Pulmonary artery endothelial cell (primary cell): ENCODE measurements at regions not wholly inside any gene's neighbourhood (a gene's known extent, or its start where the extent isn't known, plus 50 kb on each side); places are given as distances from the start of the nearest gene placed in this dataset.

Experiments used
- DNase-seq: peaks from one replicate; pipeline ENCODE4 v3.0.0-alpha.2; 2011; ENCODE audit warnings: low read depth, low spot score

GRCh38 chr3:71873093-71873611 is 88.2 kb upstream of the PROK2 start:
- no peak for DNase-seq

GRCh38 chr3:71872256-71872655 is 87.3 kb upstream of the PROK2 start:
- DNase-seq: no peak

- DNase-seq: no peak
Observed at GRCh38 chr3:71870966-71871512, 86.1 kb upstream of the PROK2 start.

GRCh38 chr3:71868876-71869275 is 83.9 kb upstream of the PROK2 start:
- DNase-seq: no peak

- DNase-seq: no peak
Observed at GRCh38 chr3:71865727-71866126, 80.8 kb upstream of the PROK2 start.

GRCh38 chr3:71863563-71864190 is 78.7 kb upstream of the PROK2 start:
- DNase-seq: no peak

- DNase-seq: no peak
Observed at GRCh38 chr3:71862371-71863140, 77.6 kb upstream of the PROK2 start.

GRCh38 chr3:71859123-71859519 is 74.2 kb upstream of the PROK2 start:
- no peak for DNase-seq

GRCh38 chr3:71858503-71859122 is 73.7 kb upstream of the PROK2 start:
- no peak for DNase-seq

- DNase-seq: no peak
Observed at GRCh38 chr3:71857956-71858355, 73.0 kb upstream of the PROK2 start.

GRCh38 chr3:71854706-71855105 is 69.8 kb upstream of the PROK2 start:
- no peak for DNase-seq

GRCh38 chr3:71854096-71854495 is 69.1 kb upstream of the PROK2 start:
- DNase-seq: no peak

GRCh38 chr3:71851878-71852277 is 66.9 kb upstream of the PROK2 start:
- DNase-seq: no peak

- DNase-seq: no peak
Observed at GRCh38 chr3:71850654-71851053, 65.7 kb upstream of the PROK2 start.

- no peak for DNase-seq
Observed at GRCh38 chr3:71849681-71850080, 64.7 kb upstream of the PROK2 start.

GRCh38 chr3:71847794-71848193 is 62.8 kb upstream of the PROK2 start:
- DNase-seq: no peak

GRCh38 chr3:71846185-71846584 is 61.2 kb upstream of the PROK2 start:
- DNase-seq: no peak

- no peak for DNase-seq
Observed at GRCh38 chr3:71843071-71843470, 58.1 kb upstream of the PROK2 start.

GRCh38 chr3:71838406-71838805 is 53.5 kb upstream of the PROK2 start:
- no peak for DNase-seq
